B cell (primary cell): ENCODE measurements at regions not wholly inside any gene's neighbourhood (a gene's known extent, or its start where the extent isn't known, plus 50 kb on each side); places are given as distances from the start of the nearest gene placed in this dataset.

Experiments
- ATAC-seq: fragments of 200-7000 bp; cut with Tn5 transposase; one replicate; pipeline ENCODE4 v1.10.0; 2021; ENCODE audit warnings: low read depth, mild to moderate bottlenecking, moderate number of reproducible peaks, moderate library complexity
- CTCF ChIA-PET: fragments of 350-600 bp; sonication (Branson Sonifier 250); formaldehyde crosslinking; loops from one replicate; lab custom pipeline; 2021; ENCODE audit warnings: antibody characterized with exemption, inconsistent platforms; lab: Charles Lee
- POLR2A ChIA-PET: fragments of 350-600 bp; sonication (Branson Sonifier 250); formaldehyde crosslinking; loops from one replicate; lab custom pipeline; 2021; ENCODE audit warnings: antibody characterized with exemption; lab: Charles Lee
- DNase-seq: peaks from one replicate; pipeline ENCODE4 v3.0.0; 2013
- H2AFZ ChIP-seq: 2 replicates; pipeline ENCODE4 v1.6.1; 2012; ENCODE audit warnings: mild to moderate bottlenecking, low read depth, low read length; ENCODE audit not compliant: insufficient read depth, poor library complexity, severe bottlenecking
- H3K27ac ChIP-seq, 2 donors: 1 replicate in 1 of 2; 2 replicates in 1 of 2; pipeline ENCODE4 v1.5.1; 2012 to 2013; ENCODE audit warnings: low read length in 2 of 2, mild to moderate bottlenecking in 2 of 2, moderate library complexity in 1 of 2
- H3K27me3 ChIP-seq, 4 experiments: fragments of 200-600 bp in 1 of 4; sonication (generic) in 1 of 4; replicated peaks in 1 of 4; 1 replicate in 2 of 4; 2 replicates in 2 of 4; pipeline versions ENCODE4 v1.6.1 to v1.7.0; 2013 to 2016; ENCODE audit warnings: low read length in 3 of 4, mild to moderate bottlenecking in 2 of 4, mixed read lengths in 1 of 4, moderate library complexity in 1 of 4; ENCODE audit not compliant: insufficient read depth in 4 of 4, control insufficient read depth in 3 of 4; ENCODE audit errors: control extremely low read depth in 1 of 4
- H3K36me3 ChIP-seq, 2 experiments: replicated peaks in 1 of 2; 1 replicate in 1 of 2; 2 replicates in 1 of 2; pipeline versions ENCODE4 v1.6.1 to v1.7.1; 2013; ENCODE audit warnings: low read length in 1 of 2; ENCODE audit not compliant: insufficient read depth in 2 of 2, control insufficient read depth in 1 of 2; ENCODE audit errors: control extremely low read depth in 1 of 2, extremely low read depth in 1 of 2
- H3K4me1 ChIP-seq, 2 donors: fragments of 200-600 bp in 1 of 2; sonication (generic) in 1 of 2; 1 replicate in 1 of 2; 2 replicates in 1 of 2; pipeline versions ENCODE4 v1.5.1 to v1.6.1; 2013 to 2017; ENCODE audit warnings: low read length in 2 of 2; ENCODE audit not compliant: control insufficient read depth in 2 of 2, insufficient read depth in 2 of 2
- H3K4me2 ChIP-seq: replicated peaks from 2 replicates; pipeline ENCODE3; 2012; ENCODE audit warnings: mild to moderate bottlenecking, low read depth, low read length; ENCODE audit not compliant: poor library complexity, severe bottlenecking
- H3K4me3 ChIP-seq, 5 experiments: fragments of 200-600 bp in 1 of 5; sonication (generic) in 1 of 5; 1 replicate in 3 of 5; 2 replicates in 2 of 5; pipeline versions ENCODE4 v1.5.1 to v1.7.0; 2011 to 2016; ENCODE audit warnings: low read length in 4 of 5, mild to moderate bottlenecking in 4 of 5, low read depth in 2 of 5, control low read depth in 1 of 5, moderate library complexity in 1 of 5; ENCODE audit not compliant: insufficient read depth in 1 of 5; ENCODE audit errors: control extremely low read depth in 1 of 5, extremely low read depth in 1 of 5
- H3K79me2 ChIP-seq: fragments of 200-600 bp; sonication (generic); one replicate; pipeline ENCODE4 v1.6.0; 2016; ENCODE audit warnings: low read length; ENCODE audit not compliant: control insufficient read depth, insufficient read depth
- H3K9ac ChIP-seq: fragments of 200-600 bp; sonication (generic); 2 replicates; pipeline ENCODE4 v1.6.1; 2017; ENCODE audit warnings: mild to moderate bottlenecking, low read length, moderate library complexity
- H3K9me3 ChIP-seq, 3 donors: one replicate each; pipeline versions ENCODE4 v1.6.1 to v1.7.1; 2013; ENCODE audit warnings: low read length in 2 of 3; ENCODE audit not compliant: control insufficient read depth in 2 of 3, insufficient read depth in 1 of 3; ENCODE audit errors: control extremely low read depth in 1 of 3
- H4K20me1 ChIP-seq: 2 replicates; pipeline ENCODE4 v1.6.0; 2012; ENCODE audit warnings: mild to moderate bottlenecking, low read length; ENCODE audit not compliant: insufficient read depth, control insufficient read depth, poor library complexity, severe bottlenecking
- H3K27ac Mint-ChIP-seq: one replicate; pipeline ENCODE4 v1.8.0; 2021; ENCODE audit warnings: mixed read lengths
- H3K27me3 Mint-ChIP-seq: one replicate; pipeline ENCODE4 v1.8.0; 2021; ENCODE audit warnings: mixed read lengths
- H3K4me1 Mint-ChIP-seq: one replicate; pipeline ENCODE4 v1.8.0; 2021; ENCODE audit warnings: mixed read lengths
- H3K4me3 Mint-ChIP-seq: one replicate; pipeline ENCODE4 v1.8.0; 2021; ENCODE audit warnings: mixed read lengths
- H3K9me3 Mint-ChIP-seq: one replicate; pipeline ENCODE4 v1.8.0; 2022; ENCODE audit warnings: mixed read lengths; ENCODE audit not compliant: insufficient read depth
- CTCF ChIP-seq: fragments of 200-600 bp; IDR thresholded peaks from one replicate; pipeline ENCODE4 v1.8.0; 2022; ENCODE audit warnings: antibody characterized with exemption, mild to moderate bottlenecking
- EZH2 ChIP-seq: IDR thresholded peaks from 2 replicates; pipeline ENCODE4 v1.6.1; 2012; ENCODE audit warnings: borderline replicate concordance, low read depth, mild to moderate bottlenecking, moderate library complexity, low read length; ENCODE audit not compliant: insufficient read depth, poor library complexity, severe bottlenecking
- WGBS: methylation state at CpG from one replicate; pipeline ENCODE4 v1.1.5; 2013; ENCODE audit warnings: missing lambda C conversion rate; ENCODE audit not compliant: insufficient coverage; 5-methylcytosine and 5-hydroxymethylcytosine counted together
- intact Hi-C: fragments of 100-400 bp; cut with micrococcal nuclease; formaldehyde crosslinking; loops from one replicate; pipeline ENCODE4 v1.10.0; 2022

GRCh38 chr10:84718877-84719616 is 390.7 kb downstream of the CCSER2 start:
- Histone ChIP-seq H3K9me3 (no peaks in the 10 kb centered on the region), H4K20me1 (no peaks in the 10 kb centered on the region), H3K36me3 (no peaks in the 10 kb centered on the region), H3K4me1 (no peaks in the 10 kb centered on the region), H3K4me3 (no peak overlapping the region), H2AFZ (no peak overlapping the region), H3K79me2 (no peaks in the 10 kb centered on the region), H3K4me2 (no peak overlapping the region), H3K27ac (no peak overlapping the region), H3K27me3 (no peaks in the 10 kb centered on the region), H3K9ac (no peak overlapping the region)
- Mint-ChIP-seq H3K27me3 (peaks cover 4% of the 10 kb centered on the region), H3K27ac (no peak overlapping the region), H3K4me1 (no peaks in the 10 kb centered on the region), H3K9me3 (no peaks in the 10 kb centered on the region), H3K4me3 (no peak overlapping the region)
- WGBS = no CpG with 5 or more reads among the region's 3 CpGs
- ATAC-seq (no peak), DNase-seq (no peak)
- intact Hi-C loops = no loop called here
- TF ChIP-seq CTCF = no peak
- no peak for TF ChIP-seq EZH2
- CTCF ChIA-PET = no interaction called here
- POLR2A ChIA-PET = no interaction called here

- H3K9ac ChIP-seq = no peak overlapping the region
- TF ChIP-seq EZH2 (no peak), CTCF (no peak)
- H3K4me2 ChIP-seq = no peak overlapping the region
- no CpG with 5 or more reads among the region's 1 CpG for WGBS
- no peaks in the 10 kb centered on the region for H3K9me3 ChIP-seq
- no peaks in the 10 kb centered on the region for H3K36me3 ChIP-seq
- no peaks in the 10 kb centered on the region for H3K4me1 ChIP-seq
- ChIA-PET POLR2A (no interaction called here), CTCF (no interaction called here)
- H2AFZ ChIP-seq = no peak overlapping the region
- intact Hi-C loops = no loop called here
- H3K27me3 ChIP-seq = no peaks in the 10 kb centered on the region
- ATAC-seq = no peak
- Mint-ChIP-seq H3K27ac (no peak overlapping the region), H3K4me3 (no peak overlapping the region), H3K9me3 (no peaks in the 10 kb centered on the region), H3K27me3 (peaks cover 4% of the 10 kb centered on the region), H3K4me1 (no peaks in the 10 kb centered on the region)
- no peak overlapping the region for H3K27ac ChIP-seq
- H3K4me3 ChIP-seq = no peak overlapping the region
- DNase-seq = no peak
- no peaks in the 10 kb centered on the region for H4K20me1 ChIP-seq
- no peaks in the 10 kb centered on the region for H3K79me2 ChIP-seq
Measured at GRCh38 chr10:84719687-84720086, 391.3 kb downstream of the CCSER2 start.
